ENCODE measurements at regions not wholly inside any gene's neighbourhood (a gene's known extent, or its start where the extent isn't known, plus 50 kb on each side); places are given as distances from the start of the nearest gene placed in this dataset.

DNA sequence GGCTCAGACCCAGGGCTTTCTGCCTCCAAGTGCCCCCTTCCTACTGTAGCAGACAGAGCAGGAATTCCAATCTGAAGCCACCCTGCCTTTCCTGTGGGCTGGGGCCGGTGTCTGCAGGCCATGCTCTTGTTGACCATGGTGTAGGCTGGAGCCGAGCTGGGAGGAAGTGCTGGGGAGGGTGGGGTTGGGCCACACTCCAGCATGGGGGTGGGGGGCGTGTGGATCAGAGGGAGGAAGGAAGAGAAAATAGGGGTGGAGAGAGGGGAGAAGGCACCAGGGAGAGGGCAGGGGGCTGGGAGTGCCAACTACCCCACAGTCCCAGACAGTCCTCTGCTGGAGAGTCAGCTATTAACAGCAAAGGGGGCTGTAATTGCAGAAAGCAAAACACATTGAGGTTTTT lies 54.3 kb upstream of the JPH3 start:
- no peak for ATAC-seq (ENCODE audit: low FRiP score in 2 of 2)
- Histone ChIP-seq H3K36me3 (no peaks in the 10 kb centered on the region), H3K27ac (no peak overlapping the region), H3K4me1 (peaks cover 0 to 6% (median 3%) of the 10 kb centered on the region in 4 donors), H3K9me3 (no peaks in the 10 kb centered on the region), H3K27me3 (no peaks in the 10 kb centered on the region), H3K4me3 (no peak overlapping the region)
- 11 to 12% methylated on average over 3 of the region's 3 CpGs for WGBS, 2 donors
- DNase-seq: no peak
- TF ChIP-seq EP300 (IDR thresholded peaks at IDR 0.05): no peak
- no peak for TF ChIP-seq POLR2A (IDR thresholded peaks at IDR 0.05)
- TF ChIP-seq, protein P1, sequence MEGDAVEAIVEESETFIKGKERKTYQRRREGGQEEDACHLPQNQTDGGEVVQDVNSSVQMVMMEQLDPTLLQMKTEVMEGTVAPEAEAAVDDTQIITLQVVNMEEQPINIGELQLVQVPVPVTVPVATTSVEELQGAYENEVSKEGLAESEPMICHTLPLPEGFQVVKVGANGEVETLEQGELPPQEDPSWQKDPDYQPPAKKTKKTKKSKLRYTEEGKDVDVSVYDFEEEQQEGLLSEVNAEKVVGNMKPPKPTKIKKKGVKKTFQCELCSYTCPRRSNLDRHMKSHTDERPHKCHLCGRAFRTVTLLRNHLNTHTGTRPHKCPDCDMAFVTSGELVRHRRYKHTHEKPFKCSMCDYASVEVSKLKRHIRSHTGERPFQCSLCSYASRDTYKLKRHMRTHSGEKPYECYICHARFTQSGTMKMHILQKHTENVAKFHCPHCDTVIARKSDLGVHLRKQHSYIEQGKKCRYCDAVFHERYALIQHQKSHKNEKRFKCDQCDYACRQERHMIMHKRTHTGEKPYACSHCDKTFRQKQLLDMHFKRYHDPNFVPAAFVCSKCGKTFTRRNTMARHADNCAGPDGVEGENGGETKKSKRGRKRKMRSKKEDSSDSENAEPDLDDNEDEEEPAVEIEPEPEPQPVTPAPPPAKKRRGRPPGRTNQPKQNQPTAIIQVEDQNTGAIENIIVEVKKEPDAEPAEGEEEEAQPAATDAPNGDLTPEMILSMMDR (IDR thresholded peaks at IDR 0.05): no peak
- no peak for TF ChIP-seq POLR2AphosphoS5 (IDR thresholded peaks at IDR 0.05)

DNA sequence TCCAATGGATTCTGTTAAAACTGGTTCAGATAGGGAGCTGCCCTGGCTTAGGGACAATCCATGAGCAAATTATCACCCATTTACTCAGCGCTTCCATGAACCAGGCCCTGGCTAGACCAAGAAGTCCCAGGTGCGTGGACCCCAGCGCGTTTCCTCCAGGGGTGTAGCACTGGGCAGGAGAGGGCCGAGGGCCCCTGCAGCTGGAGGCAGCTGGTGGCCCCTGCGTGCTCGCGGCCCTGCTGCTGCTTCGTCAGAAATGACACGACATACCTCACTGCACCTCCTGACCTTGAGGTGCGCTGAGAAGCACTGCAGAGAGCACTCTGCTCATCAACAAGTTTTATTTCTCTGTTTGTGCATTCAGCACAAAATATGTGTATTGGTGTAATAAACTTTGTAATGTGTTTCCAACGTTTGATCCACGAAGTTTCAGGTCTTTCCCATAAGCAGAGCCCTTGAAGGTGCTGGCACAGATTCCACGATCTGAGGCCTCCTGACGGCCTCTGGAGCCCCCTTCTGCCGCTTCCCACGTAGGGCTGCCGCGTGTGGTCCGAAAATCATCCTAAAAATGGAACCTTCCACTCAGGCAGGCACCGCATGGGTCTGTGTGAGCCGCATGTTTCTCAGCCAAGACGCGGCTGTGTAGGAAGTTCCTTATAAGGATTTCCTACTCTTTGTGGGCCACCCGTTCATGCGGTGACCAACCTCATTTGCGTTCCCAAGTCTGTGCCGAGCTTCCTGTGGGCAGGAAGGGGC lies 50.8 kb upstream of the ZCCHC14 start:
- H3K36me3 ChIP-seq: no peaks in the 10 kb centered on the region
- H3K4me3 ChIP-seq: no peak overlapping the region
- no peak for TF ChIP-seq EP300 (IDR thresholded peaks at IDR 0.05)
- TF ChIP-seq POLR2A (IDR thresholded peaks at IDR 0.05): no peak
- TF ChIP-seq POLR2AphosphoS5 (IDR thresholded peaks at IDR 0.05): no peak
- TF ChIP-seq, protein P1 (IDR thresholded peaks at IDR 0.05): no peak
- H3K9me3 ChIP-seq: no peaks in the 10 kb centered on the region
- DNase-seq (no peak), ATAC-seq (ENCODE audit: low FRiP score in 2 of 2) (no peak)
- H3K4me1 ChIP-seq: no peaks in the 10 kb centered on the region
- 63 to 66% methylated on average over 25 to 28 of the region's 28 CpGs for WGBS, 2 donors
- H3K27ac ChIP-seq: no peak overlapping the region
- peaks cover 0 to 5% (median 0%) of the 10 kb centered on the region in 4 donors for H3K27me3 ChIP-seq

DNA sequence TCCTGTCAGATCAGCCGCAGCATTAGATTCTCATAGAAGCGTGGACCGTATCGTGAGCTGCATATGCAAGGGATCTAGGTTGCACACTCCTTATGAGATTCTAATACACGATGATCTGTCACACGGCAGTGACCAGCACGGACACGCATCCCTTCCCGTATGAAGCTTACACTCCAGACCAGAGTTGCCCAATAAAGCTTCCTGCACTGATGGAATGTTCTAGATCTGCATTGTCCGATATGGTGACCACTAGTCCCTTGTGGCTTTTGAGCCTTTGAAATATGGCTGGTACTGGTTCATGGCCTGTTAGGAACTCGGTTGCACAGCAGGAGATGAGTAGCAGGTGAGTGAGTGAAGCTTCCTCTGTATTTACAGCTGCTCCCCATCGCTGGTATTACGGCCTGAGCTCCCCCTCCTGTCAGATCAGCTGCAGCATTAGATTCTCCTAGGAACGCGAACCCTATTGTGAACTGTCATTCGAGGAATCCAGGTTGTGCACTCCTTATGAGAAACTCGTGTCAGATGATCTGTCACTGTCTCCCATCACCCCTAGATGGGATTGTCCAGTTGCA lies 49.8 kb upstream of the ZCCHC14 start:
- H3K27ac ChIP-seq: no peak overlapping the region
- H3K9me3 ChIP-seq: no peaks in the 10 kb centered on the region
- no peak overlapping the region for H3K4me3 ChIP-seq
- no peaks in the 10 kb centered on the region for H3K4me1 ChIP-seq
- no peaks in the 10 kb centered on the region for H3K36me3 ChIP-seq
- DNase-seq (no peak), ATAC-seq (ENCODE audit: low FRiP score in 2 of 2) (no peak)
- 78 to 88% methylated on average over 17 of the region's 17 CpGs for WGBS, 2 donors
- TF ChIP-seq POLR2AphosphoS5 (IDR thresholded peaks at IDR 0.05): no peak
- no peak for TF ChIP-seq EP300 (IDR thresholded peaks at IDR 0.05)
- TF ChIP-seq, protein P1 (IDR thresholded peaks at IDR 0.05): no peak
- no peak for TF ChIP-seq POLR2A (IDR thresholded peaks at IDR 0.05)
- H3K27me3 ChIP-seq: peaks cover 0 to 5% (median 0%) of the 10 kb centered on the region in 4 donors

All from upper lobe of left lung (tissue), 6 donors.